ENCODE measurements at regions not wholly inside any gene's neighbourhood (a gene's known extent, or its start where the extent isn't known, plus 50 kb on each side); places are given as distances from the start of the nearest gene placed in this dataset.
A peak's percentile ranks its signal among the peaks of the same experiment; 100 is the strongest.

DNA sequence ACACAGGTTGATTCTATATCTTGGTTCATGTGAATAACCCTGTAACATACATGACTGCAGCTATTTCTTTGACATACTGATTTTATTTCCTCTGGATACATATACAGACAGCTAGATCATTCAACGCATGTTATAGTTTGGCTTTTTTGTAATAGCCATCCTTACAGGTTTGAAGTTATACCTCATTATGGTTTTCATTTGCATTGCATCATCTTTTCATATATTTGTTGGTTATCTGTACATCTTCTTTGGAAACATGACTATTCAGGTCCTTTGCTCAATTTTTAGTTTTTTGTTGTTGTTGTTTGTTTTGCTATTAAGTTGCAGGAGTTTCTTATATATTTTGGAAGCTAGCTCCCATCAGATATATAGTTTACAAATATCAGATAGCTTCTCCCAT is 276.2 kb upstream of the NETO1 start:
- Histone ChIP-seq H4K91ac (ENCODE audit: low read length) (no peak overlapping the region), H3K4me1 (ENCODE audit: control insufficient read depth, insufficient read depth, low read depth, low read length) (no peaks in the 10 kb centered on the region), H2AFZ (ENCODE audit: low read depth, low read length) (no peak overlapping the region), H3K4me3 (ENCODE audit: insufficient read depth in 1 of 2, low read depth in 1 of 2, low read length in 2 of 2) (no peak overlapping the region), H3K27me3 (ENCODE audit: control insufficient read depth in 1 of 2, insufficient read depth in 1 of 2, low read length in 2 of 2) (no peaks in the 10 kb centered on the region), H4K8ac (ENCODE audit: low read length) (no peak overlapping the region), H2AK5ac (ENCODE audit: low read length, severe bottlenecking) (no peak overlapping the region), H2BK15ac (ENCODE audit: low read depth, poor library complexity, severe bottlenecking) (no peak overlapping the region), H2BK12ac (ENCODE audit: low read length in 2 of 2) (no peak overlapping the region), H3K4ac (ENCODE audit: low read depth in 1 of 2, low read length in 2 of 2) (no peak overlapping the region), H3K27ac (ENCODE audit: low read length, poor library complexity, severe bottlenecking) (no peak overlapping the region), H3K9me3 (ENCODE audit: control insufficient read depth, low read length) (peaks cover 23% of the 10 kb centered on the region), H3K14ac (ENCODE audit: low read length in 2 of 2) (no peak overlapping the region), H3K36me3 (ENCODE audit: control insufficient read depth in 1 of 2, insufficient read depth in 2 of 2, low read depth in 1 of 2, low read length in 2 of 2) (no peaks in the 10 kb centered on the region), H3K18ac (ENCODE audit: low read depth in 1 of 2, low read length in 2 of 2) (no peak overlapping the region), H3K23ac (ENCODE audit: low read length in 2 of 2) (no peak overlapping the region), H2BK5ac (ENCODE audit: low read depth, low read length, poor library complexity, severe bottlenecking) (no peak overlapping the region), H2BK120ac (ENCODE audit: low read depth, low read length) (no peak overlapping the region), H3K79me1 (replicated peaks; ENCODE audit: low read length, poor library complexity, severe bottlenecking) (no peaks in the 10 kb centered on the region), H3K9ac (ENCODE audit: low read length) (no peak overlapping the region), H3K4me2 (ENCODE audit: low read length, poor library complexity, severe bottlenecking) (no peak overlapping the region)
- WGBS, result no CpG with 5 or more reads among the region's 1 CpG
- DNase-seq, result no peak

DNA sequence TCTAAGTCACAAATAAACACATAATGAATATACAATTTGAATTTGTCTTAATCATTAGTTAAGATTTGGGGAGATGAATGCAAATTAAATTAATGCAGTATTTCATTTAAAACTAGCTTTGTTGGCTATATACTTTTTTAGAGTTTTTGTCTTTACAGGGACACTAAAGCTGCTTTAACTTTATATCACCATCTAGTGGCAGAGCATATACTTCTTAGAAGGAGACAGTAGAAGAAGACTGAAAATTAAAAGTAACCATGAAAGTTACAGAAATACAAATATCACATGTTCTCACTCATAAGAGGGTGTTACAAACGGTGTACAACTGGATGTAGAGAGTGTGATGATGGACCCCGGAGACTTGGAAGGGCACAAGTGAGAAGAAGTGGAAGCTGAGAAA is 268.3 kb upstream of the NETO1 start:
- no peak overlapping the region for H3K18ac ChIP-seq (ENCODE audit: low read depth in 1 of 2, low read length in 2 of 2)
- WGBS, result 58% methylated on average over 2 of the region's 2 CpGs

DNA sequence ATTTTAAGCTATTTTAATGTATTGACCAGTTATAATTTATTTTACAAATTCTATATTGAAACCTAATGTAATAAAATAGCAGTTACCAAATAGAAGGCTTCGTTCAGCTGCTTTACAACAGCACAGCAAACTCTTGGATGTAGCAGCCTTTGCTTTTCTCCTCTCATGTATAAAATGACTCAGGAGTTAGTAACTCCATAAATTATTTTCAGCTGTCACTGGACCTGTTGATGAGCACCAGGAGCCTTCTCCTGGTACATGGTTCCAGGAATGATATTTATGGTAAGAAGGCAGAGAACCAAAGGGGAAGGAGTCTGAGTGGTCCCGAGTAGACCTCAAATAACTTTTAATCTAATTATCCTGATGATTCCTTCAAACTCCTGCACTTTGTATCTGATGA is 256.4 kb upstream of the NETO1 start:
- Histone ChIP-seq H3K18ac (ENCODE audit: low read depth in 1 of 2, low read length in 2 of 2) (no peak overlapping the region), H3K9me3 (ENCODE audit: control insufficient read depth, low read length) (no peaks in the 10 kb centered on the region), H3K27ac (ENCODE audit: low read length, poor library complexity, severe bottlenecking) (no peak overlapping the region), H3K79me1 (replicated peaks; ENCODE audit: low read length, poor library complexity, severe bottlenecking) (no peaks in the 10 kb centered on the region), H2BK15ac (ENCODE audit: low read depth, poor library complexity, severe bottlenecking) (no peak overlapping the region), H3K36me3 (ENCODE audit: control insufficient read depth in 1 of 2, insufficient read depth in 2 of 2, low read depth in 1 of 2, low read length in 2 of 2) (no peaks in the 10 kb centered on the region), H3K14ac (ENCODE audit: low read length in 2 of 2) (no peak overlapping the region), H3K23ac (ENCODE audit: low read length in 2 of 2) (no peak overlapping the region), H2AK5ac (ENCODE audit: low read length, severe bottlenecking) (no peak overlapping the region), H4K91ac (ENCODE audit: low read length) (no peak overlapping the region), H3K4me2 (ENCODE audit: low read length, poor library complexity, severe bottlenecking) (no peak overlapping the region), H2BK120ac (ENCODE audit: low read depth, low read length) (no peak overlapping the region), H3K9ac (ENCODE audit: low read length) (no peak overlapping the region), H3K4ac (ENCODE audit: low read depth in 1 of 2, low read length in 2 of 2) (no peak overlapping the region), H3K27me3 (ENCODE audit: control insufficient read depth in 1 of 2, insufficient read depth in 1 of 2, low read length in 2 of 2) (no peaks in the 10 kb centered on the region), H3K4me1 (ENCODE audit: control insufficient read depth, insufficient read depth, low read depth, low read length) (no peaks in the 10 kb centered on the region), H3K4me3 (ENCODE audit: insufficient read depth in 1 of 2, low read depth in 1 of 2, low read length in 2 of 2) (no peak overlapping the region), H2BK12ac (ENCODE audit: low read length in 2 of 2) (no peak overlapping the region), H4K8ac (ENCODE audit: low read length) (no peak overlapping the region), H2AFZ (ENCODE audit: low read depth, low read length) (no peak overlapping the region), H2BK5ac (ENCODE audit: low read depth, low read length, poor library complexity, severe bottlenecking) (no peak overlapping the region)
- WGBS, result 13% methylated on average over 1 of the region's 2 CpGs
- peak; percentile 40 for DNase-seq

More for the DNA sequence above, 268.3 kb upstream of the NETO1 start:
- Histone ChIP-seq H2BK12ac (ENCODE audit: low read length in 2 of 2) (no peak overlapping the region), H3K4ac (ENCODE audit: low read depth in 1 of 2, low read length in 2 of 2) (no peak overlapping the region), H3K14ac (ENCODE audit: low read length in 2 of 2) (no peak overlapping the region), H3K36me3 (ENCODE audit: control insufficient read depth in 1 of 2, insufficient read depth in 2 of 2, low read depth in 1 of 2, low read length in 2 of 2) (no peaks in the 10 kb centered on the region), H3K27ac (ENCODE audit: low read length, poor library complexity, severe bottlenecking) (no peak overlapping the region), H3K27me3 (ENCODE audit: control insufficient read depth in 1 of 2, insufficient read depth in 1 of 2, low read length in 2 of 2) (no peaks in the 10 kb centered on the region), H3K4me3 (ENCODE audit: insufficient read depth in 1 of 2, low read depth in 1 of 2, low read length in 2 of 2) (no peak overlapping the region), H2BK15ac (ENCODE audit: low read depth, poor library complexity, severe bottlenecking) (no peak overlapping the region), H2AFZ (ENCODE audit: low read depth, low read length) (no peak overlapping the region), H2BK120ac (ENCODE audit: low read depth, low read length) (no peak overlapping the region), H3K9ac (ENCODE audit: low read length) (no peak overlapping the region), H2AK5ac (ENCODE audit: low read length, severe bottlenecking) (no peak overlapping the region), H4K91ac (ENCODE audit: low read length) (no peak overlapping the region), H3K79me1 (replicated peaks; ENCODE audit: low read length, poor library complexity, severe bottlenecking) (no peaks in the 10 kb centered on the region), H3K23ac (ENCODE audit: low read length in 2 of 2) (no peak overlapping the region), H3K4me2 (ENCODE audit: low read length, poor library complexity, severe bottlenecking) (no peak overlapping the region), H4K8ac (ENCODE audit: low read length) (no peak overlapping the region), H3K9me3 (ENCODE audit: control insufficient read depth, low read length) (no peaks in the 10 kb centered on the region), H3K4me1 (ENCODE audit: control insufficient read depth, insufficient read depth, low read depth, low read length) (no peaks in the 10 kb centered on the region), H2BK5ac (ENCODE audit: low read depth, low read length, poor library complexity, severe bottlenecking) (no peak overlapping the region)
- peak; percentile 10 for DNase-seq

DNA sequence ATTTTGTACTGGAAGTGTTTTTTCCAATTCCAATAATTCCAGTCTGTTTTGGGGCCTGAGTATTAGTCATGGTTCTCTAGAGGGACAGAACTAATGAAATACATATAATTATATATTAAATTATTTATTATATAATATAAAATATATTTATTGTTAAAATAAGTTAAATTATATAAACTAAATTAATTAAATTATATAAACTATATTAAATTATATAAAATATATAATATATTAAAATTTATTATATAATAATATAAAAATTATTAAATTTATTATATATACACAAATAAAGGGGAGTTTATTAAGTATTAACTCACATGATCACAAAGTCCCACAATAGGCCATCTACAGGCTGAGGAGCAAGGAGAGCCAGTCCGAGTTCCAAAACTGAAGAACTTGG is 253.4 kb upstream of the NETO1 start:
- Histone ChIP-seq H3K4ac (ENCODE audit: low read depth in 1 of 2, low read length in 2 of 2) (no peak overlapping the region), H2AK5ac (ENCODE audit: low read length, severe bottlenecking) (no peak overlapping the region), H3K27me3 (ENCODE audit: control insufficient read depth in 1 of 2, insufficient read depth in 1 of 2, low read length in 2 of 2) (no peaks in the 10 kb centered on the region), H3K27ac (ENCODE audit: low read length, poor library complexity, severe bottlenecking) (no peak overlapping the region), H3K36me3 (ENCODE audit: control insufficient read depth in 1 of 2, insufficient read depth in 2 of 2, low read depth in 1 of 2, low read length in 2 of 2) (no peaks in the 10 kb centered on the region), H2BK15ac (ENCODE audit: low read depth, poor library complexity, severe bottlenecking) (no peak overlapping the region), H3K9me3 (ENCODE audit: control insufficient read depth, low read length) (no peaks in the 10 kb centered on the region), H3K4me3 (ENCODE audit: insufficient read depth in 1 of 2, low read depth in 1 of 2, low read length in 2 of 2) (no peak overlapping the region), H3K4me1 (ENCODE audit: control insufficient read depth, insufficient read depth, low read depth, low read length) (no peaks in the 10 kb centered on the region), H3K79me1 (replicated peaks; ENCODE audit: low read length, poor library complexity, severe bottlenecking) (no peaks in the 10 kb centered on the region), H2BK120ac (ENCODE audit: low read depth, low read length) (no peak overlapping the region), H3K23ac (ENCODE audit: low read length in 2 of 2) (no peak overlapping the region), H2AFZ (ENCODE audit: low read depth, low read length) (no peak overlapping the region), H2BK5ac (ENCODE audit: low read depth, low read length, poor library complexity, severe bottlenecking) (no peak overlapping the region), H2BK12ac (ENCODE audit: low read length in 2 of 2) (no peak overlapping the region), H4K8ac (ENCODE audit: low read length) (no peak overlapping the region), H3K18ac (ENCODE audit: low read depth in 1 of 2, low read length in 2 of 2) (no peak overlapping the region), H3K14ac (ENCODE audit: low read length in 2 of 2) (no peak overlapping the region), H3K4me2 (ENCODE audit: low read length, poor library complexity, severe bottlenecking) (no peak overlapping the region), H4K91ac (ENCODE audit: low read length) (no peak overlapping the region), H3K9ac (ENCODE audit: low read length) (no peak overlapping the region)
- WGBS, result 100% methylated on average over 1 of the region's 1 CpG
- no peak for DNase-seq
